ENCODE measurements at regions not wholly inside any gene's neighbourhood (a gene's known extent, or its start where the extent isn't known, plus 50 kb on each side); places are given as distances from the start of the nearest gene placed in this dataset.

DNA sequence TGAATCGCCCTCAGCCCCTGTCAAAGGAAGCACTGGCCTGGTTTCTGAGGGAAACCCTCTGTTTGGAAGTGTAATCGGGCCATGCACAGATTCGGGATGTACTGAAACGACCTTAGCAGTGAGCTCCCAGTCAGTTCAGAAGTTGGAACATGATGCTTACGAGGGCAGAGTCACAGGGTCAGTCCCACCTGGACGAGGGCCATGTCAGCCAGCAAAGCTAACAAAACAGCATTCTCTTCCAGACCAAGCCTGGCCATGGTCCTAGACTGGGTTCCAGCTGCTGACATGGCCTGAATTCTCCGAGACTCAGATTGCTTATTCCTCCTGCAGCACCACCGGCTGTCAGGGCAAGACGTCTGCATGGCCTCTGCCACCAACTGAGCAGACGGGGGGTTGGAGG lies 192.2 kb upstream of the WSCD1 start:
- TF ChIP-seq CTCF (IDR thresholded peaks at IDR 0.05 in 8 of 11, conservative IDR thresholded peaks at IDR 0.05 in 3 of 11) (no peak), POLR2A (IDR thresholded peaks at IDR 0.05) (no peak)

All from spleen (tissue), 7 donors.